ENCODE measurements at regions not wholly inside any gene's neighbourhood (a gene's known extent, or its start where the extent isn't known, plus 50 kb on each side); places are given as distances from the start of the nearest gene placed in this dataset.

DNA sequence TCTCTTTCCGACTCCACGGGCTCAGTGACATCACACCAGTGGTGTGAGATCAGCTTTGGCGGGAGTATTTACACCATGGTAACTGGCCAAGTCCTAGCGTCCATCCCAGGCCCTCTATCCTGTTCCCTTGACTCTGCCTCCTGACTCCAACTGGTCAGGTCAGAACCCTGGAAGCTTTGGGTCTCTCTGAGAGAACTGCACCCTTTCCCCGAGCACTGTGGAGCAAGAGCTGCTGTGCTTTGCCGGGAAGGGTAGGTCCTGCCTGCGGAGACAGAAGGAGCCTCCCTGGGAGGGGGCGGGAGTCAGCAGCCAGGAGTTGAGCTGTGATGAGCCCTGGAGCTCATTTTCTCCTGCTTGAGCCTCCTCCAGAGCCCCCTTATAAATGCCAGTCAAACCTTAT lies 212.1 kb upstream of the TNRC6C start:
- no peak for DNase-seq (ENCODE audit: low read depth)

DNA sequence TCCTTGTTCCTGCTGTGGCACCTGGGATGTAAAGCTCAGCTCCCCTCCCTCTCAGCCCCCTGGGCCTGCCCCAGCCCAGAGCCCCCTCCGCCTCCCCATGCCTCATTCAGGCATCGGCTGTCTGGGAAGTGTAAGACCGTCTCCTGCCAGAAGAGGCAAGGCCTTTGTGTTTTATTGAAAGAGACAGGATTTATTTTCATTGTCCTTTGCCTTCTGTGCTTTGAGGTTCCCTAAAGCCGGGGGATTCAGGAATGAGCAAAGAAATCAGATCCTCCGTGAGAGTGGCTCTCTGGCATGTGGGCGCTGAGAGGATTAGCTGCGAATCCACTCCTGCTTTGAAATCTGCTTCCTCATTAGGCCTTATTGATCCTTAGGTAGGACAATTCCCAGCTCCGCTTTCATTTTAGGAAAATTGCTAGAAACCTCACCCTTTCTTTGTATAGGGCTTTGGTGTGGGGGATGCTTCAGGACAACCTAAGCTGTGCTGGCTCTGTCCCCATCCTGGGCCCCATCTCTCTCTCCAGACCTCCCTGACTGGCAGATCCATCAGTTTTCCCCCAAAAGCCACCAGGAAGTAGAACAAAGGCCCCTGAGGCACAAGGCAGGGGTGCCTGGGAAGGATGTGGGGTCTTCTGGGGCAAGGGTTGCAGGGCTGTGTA lies 211.5 kb upstream of the TNRC6C start:
- no peak for DNase-seq (ENCODE audit: low read depth)

- no peak for DNase-seq (ENCODE audit: low read depth)
Observed at GRCh38 chr17:77748436-77748835, 210.1 kb upstream of the TNRC6C start.

GRCh38 chr17:77749321-77749751 lies 209.2 kb upstream of the TNRC6C start:
- no peak for DNase-seq (ENCODE audit: low read depth)

GRCh38 chr17:77749989-77750388 lies 208.5 kb upstream of the TNRC6C start:
- no peak for DNase-seq (ENCODE audit: low read depth)

DNA sequence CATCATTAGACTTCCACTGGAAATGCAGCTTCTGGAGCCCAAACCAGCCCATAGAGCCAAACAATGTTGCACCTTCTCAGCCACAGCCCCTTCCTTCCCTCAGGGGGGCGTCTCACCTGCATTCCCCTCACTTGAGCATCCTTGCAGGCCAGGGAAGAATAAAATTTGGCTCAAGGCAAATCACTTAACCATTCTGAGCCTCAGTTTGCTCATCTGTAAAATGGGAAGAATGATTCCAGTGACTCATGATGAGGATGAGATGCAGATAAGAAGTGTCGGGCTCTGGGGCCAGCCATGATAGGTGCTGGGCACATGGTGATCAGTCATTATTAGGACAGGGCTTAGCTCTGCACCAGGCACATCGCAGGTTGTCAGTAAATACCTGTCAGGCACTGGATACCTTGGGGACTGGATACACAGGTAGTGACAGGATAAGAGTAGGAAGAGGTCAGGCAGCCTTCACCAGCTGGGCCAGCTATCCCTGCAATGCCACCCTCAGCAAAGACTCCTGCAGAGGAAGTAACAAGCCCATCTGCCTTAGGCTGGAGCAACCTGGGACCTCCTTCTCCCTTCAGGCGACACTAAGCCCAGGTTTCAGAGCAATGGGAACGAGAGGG lies 208.0 kb upstream of the TNRC6C start:
- DNase-seq (ENCODE audit: low read depth) = no peak

- no peak for DNase-seq (ENCODE audit: low read depth)
Observed at GRCh38 chr17:77753246-77753645, 205.3 kb upstream of the TNRC6C start.

DNA sequence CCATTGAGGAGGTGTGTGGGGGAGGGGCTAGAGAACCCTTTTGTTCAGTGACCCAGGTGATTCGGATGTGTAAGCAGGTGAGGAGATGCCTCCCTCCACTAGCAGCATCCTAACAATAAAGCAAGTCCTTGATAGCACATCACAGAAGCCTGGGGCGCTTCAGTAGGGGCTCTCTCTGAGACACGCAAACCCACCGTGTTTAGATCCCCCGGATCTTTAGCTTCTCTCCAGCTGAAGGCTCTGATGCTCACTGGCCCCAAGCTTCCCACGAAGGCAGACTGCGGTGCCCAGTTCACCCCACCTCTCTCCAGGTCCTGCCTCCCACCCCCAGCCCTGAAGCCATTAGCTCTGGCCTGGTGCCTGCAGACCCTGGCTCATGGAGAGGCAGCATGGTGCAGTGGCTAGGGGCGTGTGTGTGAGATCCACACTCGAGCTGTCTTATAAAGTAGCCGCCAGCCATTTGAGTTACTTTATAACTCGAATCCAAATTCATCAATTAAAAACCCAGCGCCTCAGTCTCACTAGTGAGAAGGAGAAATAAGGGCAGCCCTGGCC lies 204.7 kb upstream of the TNRC6C start:
- DNase-seq (ENCODE audit: low read depth) = no peak

DNA sequence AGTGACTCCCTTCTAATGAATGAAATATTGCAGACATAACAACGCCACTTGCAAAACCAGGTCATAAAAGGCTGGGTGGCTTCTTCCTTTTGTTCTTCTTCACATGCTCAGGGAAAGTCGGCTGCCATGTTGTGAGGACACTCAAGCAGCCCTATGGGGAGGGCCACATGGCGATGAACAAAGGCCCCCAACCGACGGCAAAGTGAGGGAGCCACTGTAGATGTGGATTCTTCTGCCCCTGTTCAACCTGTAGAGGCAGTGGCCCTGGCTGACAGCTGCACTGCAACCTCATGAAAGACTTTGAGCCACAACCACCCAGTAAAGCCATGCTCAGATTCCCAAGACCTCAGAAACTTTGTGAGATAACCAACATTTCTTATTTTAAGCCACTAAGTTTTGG lies 203.5 kb upstream of the TNRC6C start:
- DNase-seq (ENCODE audit: low read depth) = no peak

DNA sequence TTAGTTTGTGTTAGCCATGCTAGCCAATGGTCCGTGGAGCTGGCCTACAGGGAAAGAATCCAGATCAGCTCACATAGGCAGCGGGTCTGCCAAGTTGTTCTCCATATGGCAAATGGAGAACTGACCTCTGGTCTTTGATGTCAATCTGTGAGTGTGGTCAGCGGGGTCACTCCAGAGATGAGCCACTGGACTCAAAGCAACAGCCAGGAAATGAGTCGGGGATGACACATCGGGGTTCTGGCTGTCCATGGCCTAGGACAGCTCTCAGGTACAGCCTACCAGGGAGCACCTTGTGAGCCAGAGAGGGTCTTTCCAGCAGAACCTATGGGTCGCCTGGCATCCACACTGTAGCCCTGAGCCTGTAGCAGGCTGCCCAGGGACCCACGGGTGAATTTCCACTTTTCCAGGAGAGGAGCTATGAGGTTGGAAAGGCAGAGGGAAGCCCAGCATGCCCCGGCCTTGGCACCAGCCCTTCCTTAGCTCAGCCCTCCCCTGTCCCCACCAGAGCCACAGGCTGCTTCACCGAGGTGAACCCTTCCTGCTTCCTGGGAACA lies 203.0 kb upstream of the TNRC6C start:
- no peak for DNase-seq (ENCODE audit: low read depth)

- DNase-seq (ENCODE audit: low read depth) = no peak
Observed at GRCh38 chr17:77756028-77756427, 202.5 kb upstream of the TNRC6C start.

DNA sequence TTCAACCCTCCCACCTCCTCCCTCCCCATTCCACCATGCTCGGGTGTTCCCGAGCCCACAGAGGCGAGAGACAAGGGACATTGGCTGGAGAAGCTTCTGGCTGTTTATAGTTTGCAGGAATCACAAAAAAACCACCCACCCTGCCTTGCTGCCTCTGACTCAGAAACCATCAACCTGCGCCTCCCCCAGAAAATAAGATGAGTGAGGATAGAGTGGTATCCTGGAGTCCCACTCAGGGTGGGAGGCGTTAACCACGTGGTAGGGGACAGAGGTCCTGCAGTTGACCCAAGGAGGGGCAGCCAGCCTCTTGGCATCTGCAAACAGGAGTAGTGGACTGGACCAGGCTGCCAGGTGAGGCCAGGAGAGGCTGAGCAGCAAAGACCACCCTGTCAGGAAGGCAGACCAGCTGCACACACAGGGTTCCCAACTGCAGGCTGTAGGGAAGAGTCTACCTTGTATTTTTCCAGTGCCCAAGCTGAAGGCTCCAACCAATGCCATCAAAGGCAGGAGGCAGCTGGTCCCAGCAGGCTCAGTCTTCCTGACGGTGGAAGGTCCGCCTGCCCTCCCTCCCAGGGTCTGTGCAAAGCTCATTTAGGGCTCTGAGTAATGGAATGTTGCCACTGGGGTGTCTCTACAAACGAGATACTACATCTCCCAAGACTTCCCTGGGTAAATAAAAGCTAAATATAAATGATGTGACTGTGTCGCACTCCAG lies 201.5 kb upstream of the TNRC6C start:
- DNase-seq (ENCODE audit: low read depth) = no peak

GRCh38 chr17:77757561-77757898 lies 201.0 kb upstream of the TNRC6C start:
- no peak for DNase-seq (ENCODE audit: low read depth)

GRCh38 chr17:77763023-77763422 lies 195.5 kb upstream of the TNRC6C start:
- DNase-seq (ENCODE audit: low read depth) = no peak

DNA sequence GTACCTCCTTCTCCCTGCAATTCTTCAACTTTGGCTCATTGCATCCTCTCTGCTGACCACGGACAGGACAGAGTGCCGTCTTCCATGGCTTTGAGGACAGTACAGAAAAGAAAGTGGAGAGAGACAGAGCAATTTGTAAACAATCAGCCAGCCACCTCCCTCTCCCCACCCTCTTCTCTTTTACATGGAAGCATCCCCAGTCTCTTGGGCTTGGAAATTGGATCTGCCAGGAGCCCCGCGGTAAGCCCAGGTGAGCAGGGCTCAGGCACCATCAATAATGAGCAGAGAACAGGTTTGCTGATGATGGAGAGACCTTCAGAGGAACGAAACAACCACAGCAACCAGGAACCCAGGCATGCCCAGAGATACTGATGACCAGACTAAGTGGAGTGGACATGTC lies 194.9 kb upstream of the TNRC6C start:
- DNase-seq (ENCODE audit: low read depth) = no peak

- DNase-seq (ENCODE audit: low read depth) = no peak
Observed at GRCh38 chr17:77765292-77765691, 193.2 kb upstream of the TNRC6C start.

DNA sequence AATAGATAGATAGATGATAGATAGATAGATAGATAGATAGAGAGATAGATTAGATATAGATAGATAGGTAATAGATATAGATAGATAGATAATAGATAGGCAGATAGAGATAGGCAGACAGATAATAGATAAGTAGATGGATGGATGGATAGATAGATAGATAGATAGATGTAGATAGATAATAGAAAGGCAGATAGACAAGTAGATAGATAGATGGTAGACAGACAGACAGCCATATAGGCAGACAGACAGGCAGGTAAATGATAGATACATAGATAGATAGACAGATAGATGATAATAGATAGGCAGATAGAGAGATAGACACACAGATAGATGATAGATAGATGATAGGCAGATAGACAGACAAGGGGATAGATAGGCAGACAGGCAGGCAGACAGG lies 191.4 kb upstream of the TNRC6C start:
- no peak for DNase-seq (ENCODE audit: low read depth)

DNA sequence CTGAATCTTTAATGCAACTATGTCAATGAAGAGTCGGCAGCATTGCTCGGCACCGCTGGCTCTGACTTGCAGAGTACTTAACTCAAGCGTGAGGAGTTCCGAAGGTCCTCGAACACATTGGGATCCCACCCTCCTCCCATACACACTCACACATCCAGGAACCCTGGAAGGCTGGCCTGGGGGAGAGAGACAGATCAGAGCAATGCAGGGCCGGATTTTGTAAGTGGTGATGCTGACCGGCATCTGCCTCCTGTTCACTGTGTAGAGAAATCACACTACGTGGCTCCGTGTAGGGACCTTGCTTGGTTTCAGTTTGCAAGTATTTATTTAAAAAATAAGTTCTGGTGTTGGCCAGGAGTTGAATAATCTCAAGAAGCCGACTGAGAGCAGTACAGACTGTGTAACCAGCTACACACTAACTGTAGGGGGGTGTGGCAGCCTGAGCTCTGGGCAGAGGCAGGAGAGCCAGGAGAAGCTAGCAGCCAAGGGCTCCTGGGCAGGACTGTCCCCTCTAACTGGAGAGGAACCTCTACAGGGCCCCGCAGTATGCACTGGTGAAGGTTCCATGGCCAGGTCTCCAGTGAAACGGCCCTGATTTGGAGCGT lies 190.2 kb upstream of the TNRC6C start:
- DNase-seq (ENCODE audit: low read depth) = peak; percentile 22

- no peak for DNase-seq (ENCODE audit: low read depth)
Observed at GRCh38 chr17:77769215-77769614, 189.3 kb upstream of the TNRC6C start.

- DNase-seq (ENCODE audit: low read depth) = no peak
Observed at GRCh38 chr17:77769762-77770161, 188.7 kb upstream of the TNRC6C start.

DNA sequence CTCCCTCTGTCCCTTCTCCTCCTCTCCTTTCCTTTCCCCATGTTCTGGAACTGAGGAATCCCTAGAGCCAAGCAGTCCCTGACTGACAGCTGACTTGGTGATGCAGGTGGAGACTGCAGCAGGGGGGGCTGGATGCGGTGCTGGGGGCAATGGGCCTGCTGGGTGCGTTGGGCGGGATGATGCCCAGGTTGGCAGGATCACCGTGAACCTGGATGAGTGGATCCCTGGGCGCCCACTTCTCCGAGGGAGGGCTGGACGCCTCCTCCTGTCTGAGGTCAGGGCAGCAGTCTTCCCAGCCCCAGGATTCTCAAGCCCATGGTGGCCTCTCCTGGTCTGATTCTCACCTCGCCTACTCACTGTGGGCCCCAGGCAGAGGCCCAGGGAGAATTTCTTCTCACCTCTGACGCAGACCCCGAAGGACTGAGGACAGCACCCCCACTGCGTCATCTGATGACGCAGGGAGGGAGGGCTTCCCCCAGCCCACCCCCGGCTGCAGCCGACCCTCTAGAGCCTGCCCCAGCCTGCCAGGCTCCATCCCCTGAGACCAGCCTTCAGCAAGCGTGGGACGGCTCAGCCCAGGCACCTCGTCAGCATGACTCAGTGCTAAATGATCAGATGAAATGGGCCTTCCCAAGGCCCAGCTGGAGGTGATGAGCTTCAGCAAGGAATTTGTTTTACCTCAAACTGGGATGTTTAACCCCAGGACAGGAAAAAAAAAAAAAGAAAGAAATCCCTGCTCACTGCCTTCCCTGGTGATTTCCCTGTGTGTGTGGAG lies 188.0 kb upstream of the TNRC6C start:
- DNase-seq (ENCODE audit: low read depth) = no peak

- no peak for DNase-seq (ENCODE audit: low read depth)
Observed at GRCh38 chr17:77771145-77771544, 187.4 kb upstream of the TNRC6C start.

All from fibroblast of gingiva (primary cell).